ENCODE measurements at regions not wholly inside any gene's neighbourhood (a gene's known extent, or its start where the extent isn't known, plus 50 kb on each side); places are given as distances from the start of the nearest gene placed in this dataset.
A peak's percentile ranks its signal among the peaks of the same experiment; 100 is the strongest.

GRCh38 chr9:99326112-99326916 is 104.2 kb downstream of the SEC61B start:
- FAIRE-seq (no peak), DNase-seq (ENCODE audit: insufficient read length, low spot score) (no peak)
- TF ChIP-seq PAX5 (IDR thresholded peaks at IDR 0.05; ENCODE audit: insufficient read depth, low read length, severe bottlenecking) (no peak), POU2F2 (IDR thresholded peaks at IDR 0.05; ENCODE audit: low read depth, low read length) (no peak), SPI1 (IDR thresholded peaks at IDR 0.05; ENCODE audit: low read depth, low read length) (no peak), POLR2A (IDR thresholded peaks at IDR 0.05; ENCODE audit: low read depth, low read length) (no peak), POLR2AphosphoS5 (IDR thresholded peaks at IDR 0.05; ENCODE audit: low read depth, low read length) (no peak), TAF1 (IDR thresholded peaks at IDR 0.05; ENCODE audit: low read depth, low read length) (no peak)

GRCh38 chr9:99326917-99327189 is 104.8 kb downstream of the SEC61B start:
- no peak for FAIRE-seq
- no peak for DNase-seq (ENCODE audit: insufficient read length, low spot score)
- no peak for TF ChIP-seq POLR2A (IDR thresholded peaks at IDR 0.05; ENCODE audit: low read depth, low read length)
- no peak for TF ChIP-seq PAX5 (IDR thresholded peaks at IDR 0.05; ENCODE audit: insufficient read depth, low read length, severe bottlenecking)
- no peak for TF ChIP-seq TAF1 (IDR thresholded peaks at IDR 0.05; ENCODE audit: low read depth, low read length)
- no peak for TF ChIP-seq POLR2AphosphoS5 (IDR thresholded peaks at IDR 0.05; ENCODE audit: low read depth, low read length)
- TF ChIP-seq SPI1 (IDR thresholded peaks at IDR 0.05; ENCODE audit: low read depth, low read length), result no peak
- TF ChIP-seq POU2F2 (IDR thresholded peaks at IDR 0.05; ENCODE audit: low read depth, low read length), result no peak

DNA sequence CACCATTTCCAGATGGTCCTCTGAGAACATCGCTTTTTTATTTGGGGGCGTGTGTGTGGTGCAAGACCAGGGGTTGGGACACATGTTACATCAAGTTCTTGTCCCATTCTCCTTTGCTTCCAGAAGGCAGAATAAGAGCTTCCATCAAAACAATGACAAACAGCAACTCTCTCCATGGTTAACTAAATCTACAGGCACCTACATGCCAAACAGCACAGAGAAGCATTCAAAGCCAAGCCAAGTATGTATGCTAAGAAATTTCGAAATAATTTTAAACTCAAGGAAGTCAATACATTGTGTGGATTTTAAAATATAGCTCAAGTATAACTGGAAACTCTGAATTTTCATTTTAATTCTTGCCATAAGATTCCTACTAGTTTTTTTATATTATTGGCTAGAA is 105.6 kb downstream of the SEC61B start:
- DNase-seq (ENCODE audit: insufficient read length, low spot score), result no peak
- no peak for TF ChIP-seq SPI1 (IDR thresholded peaks at IDR 0.05; ENCODE audit: low read depth, low read length)
- no peak for TF ChIP-seq POU2F2 (IDR thresholded peaks at IDR 0.05; ENCODE audit: low read depth, low read length)
- no peak for TF ChIP-seq PAX5 (IDR thresholded peaks at IDR 0.05; ENCODE audit: insufficient read depth, low read length, severe bottlenecking)
- TF ChIP-seq POLR2A (IDR thresholded peaks at IDR 0.05; ENCODE audit: low read depth, low read length), result no peak
- TF ChIP-seq POLR2AphosphoS5 (IDR thresholded peaks at IDR 0.05; ENCODE audit: low read depth, low read length), result no peak
- no peak for TF ChIP-seq TAF1 (IDR thresholded peaks at IDR 0.05; ENCODE audit: low read depth, low read length)
- FAIRE-seq, result peak; percentile 48

- DNase-seq (ENCODE audit: insufficient read length, low spot score), result no peak
- no peak for FAIRE-seq
- TF ChIP-seq SPI1 (IDR thresholded peaks at IDR 0.05; ENCODE audit: low read depth, low read length) (no peak), TAF1 (IDR thresholded peaks at IDR 0.05; ENCODE audit: low read depth, low read length) (no peak), PAX5 (IDR thresholded peaks at IDR 0.05; ENCODE audit: insufficient read depth, low read length, severe bottlenecking) (no peak), POLR2AphosphoS5 (IDR thresholded peaks at IDR 0.05; ENCODE audit: low read depth, low read length) (no peak), POU2F2 (IDR thresholded peaks at IDR 0.05; ENCODE audit: low read depth, low read length) (no peak), POLR2A (IDR thresholded peaks at IDR 0.05; ENCODE audit: low read depth, low read length) (no peak)
Measured at GRCh38 chr9:99335280-99335679, 113.2 kb downstream of the SEC61B start.

DNA sequence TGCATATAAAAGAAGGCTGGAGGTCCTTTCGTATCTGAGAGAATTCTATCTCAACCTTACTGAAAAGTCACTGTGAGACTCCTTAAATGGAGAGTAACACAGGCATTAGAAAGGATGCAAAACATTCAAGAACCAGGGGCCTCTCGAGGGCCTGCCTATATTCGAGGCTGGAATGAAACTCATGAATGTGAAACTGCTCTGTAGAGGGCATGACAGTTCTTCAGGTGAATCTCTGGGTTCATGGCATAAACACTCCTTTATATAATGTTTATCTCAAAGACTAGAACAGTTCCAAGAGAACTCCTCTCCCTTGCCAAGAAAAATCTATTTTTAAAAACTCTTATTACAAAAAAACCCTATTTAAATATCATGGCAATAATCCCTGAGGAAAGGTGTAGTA is 113.9 kb downstream of the SEC61B start:
- no peak for TF ChIP-seq TAF1 (IDR thresholded peaks at IDR 0.05; ENCODE audit: low read depth, low read length)
- no peak for TF ChIP-seq POLR2A (IDR thresholded peaks at IDR 0.05; ENCODE audit: low read depth, low read length)
- no peak for TF ChIP-seq POU2F2 (IDR thresholded peaks at IDR 0.05; ENCODE audit: low read depth, low read length)
- no peak for TF ChIP-seq SPI1 (IDR thresholded peaks at IDR 0.05; ENCODE audit: low read depth, low read length)
- TF ChIP-seq PAX5 (IDR thresholded peaks at IDR 0.05; ENCODE audit: insufficient read depth, low read length, severe bottlenecking), result no peak
- no peak for TF ChIP-seq POLR2AphosphoS5 (IDR thresholded peaks at IDR 0.05; ENCODE audit: low read depth, low read length)
- FAIRE-seq, result no peak

GRCh38 chr9:99336531-99336930 is 114.4 kb downstream of the SEC61B start:
- no peak for FAIRE-seq

More for the DNA sequence above, 113.9 kb downstream of the SEC61B start:
- no peak for DNase-seq (ENCODE audit: insufficient read length, low spot score)

DNA sequence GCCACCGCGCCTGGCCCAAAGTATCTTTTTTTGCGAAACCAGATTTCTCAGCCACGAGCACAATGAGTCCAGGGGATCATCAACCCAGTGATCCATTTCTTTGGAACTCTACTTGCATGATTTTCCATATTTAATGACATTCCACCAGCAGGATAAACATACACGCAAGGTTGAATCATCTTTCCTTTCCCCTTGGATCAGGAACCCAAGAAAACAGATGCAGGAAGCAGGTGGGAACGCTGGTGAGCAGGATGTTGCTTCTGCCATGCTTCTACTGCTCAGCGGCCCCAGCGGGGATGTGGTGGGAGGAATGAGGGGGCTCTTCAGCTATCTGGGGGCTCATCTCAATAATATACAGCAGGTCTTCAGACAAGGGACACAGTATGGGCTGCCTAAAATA is 118.2 kb downstream of the SEC61B start:
- TF ChIP-seq POU2F2 (IDR thresholded peaks at IDR 0.05; ENCODE audit: low read depth, low read length), result no peak
- no peak for TF ChIP-seq TAF1 (IDR thresholded peaks at IDR 0.05; ENCODE audit: low read depth, low read length)
- no peak for TF ChIP-seq POLR2AphosphoS5 (IDR thresholded peaks at IDR 0.05; ENCODE audit: low read depth, low read length)
- no peak for TF ChIP-seq POLR2A (IDR thresholded peaks at IDR 0.05; ENCODE audit: low read depth, low read length)
- no peak for TF ChIP-seq PAX5 (IDR thresholded peaks at IDR 0.05; ENCODE audit: insufficient read depth, low read length, severe bottlenecking)
- no peak for TF ChIP-seq SPI1 (IDR thresholded peaks at IDR 0.05; ENCODE audit: low read depth, low read length)
- FAIRE-seq, result no peak
- no peak for DNase-seq (ENCODE audit: insufficient read length, low spot score)

More at GRCh38 chr9:99336531-99336930, 114.4 kb downstream of the SEC61B start:
- TF ChIP-seq POLR2AphosphoS5 (IDR thresholded peaks at IDR 0.05; ENCODE audit: low read depth, low read length) (no peak), TAF1 (IDR thresholded peaks at IDR 0.05; ENCODE audit: low read depth, low read length) (no peak), SPI1 (IDR thresholded peaks at IDR 0.05; ENCODE audit: low read depth, low read length) (no peak), PAX5 (IDR thresholded peaks at IDR 0.05; ENCODE audit: insufficient read depth, low read length, severe bottlenecking) (no peak), POLR2A (IDR thresholded peaks at IDR 0.05; ENCODE audit: low read depth, low read length) (no peak), POU2F2 (IDR thresholded peaks at IDR 0.05; ENCODE audit: low read depth, low read length) (no peak)
- DNase-seq (ENCODE audit: insufficient read length, low spot score), result no peak

- TF ChIP-seq SPI1 (IDR thresholded peaks at IDR 0.05; ENCODE audit: low read depth, low read length), result no peak
- TF ChIP-seq TAF1 (IDR thresholded peaks at IDR 0.05; ENCODE audit: low read depth, low read length), result no peak
- no peak for TF ChIP-seq POLR2AphosphoS5 (IDR thresholded peaks at IDR 0.05; ENCODE audit: low read depth, low read length)
- FAIRE-seq (no peak), DNase-seq (ENCODE audit: insufficient read length, low spot score) (no peak)
Measured at GRCh38 chr9:99341686-99342085, 119.6 kb downstream of the SEC61B start.

DNA sequence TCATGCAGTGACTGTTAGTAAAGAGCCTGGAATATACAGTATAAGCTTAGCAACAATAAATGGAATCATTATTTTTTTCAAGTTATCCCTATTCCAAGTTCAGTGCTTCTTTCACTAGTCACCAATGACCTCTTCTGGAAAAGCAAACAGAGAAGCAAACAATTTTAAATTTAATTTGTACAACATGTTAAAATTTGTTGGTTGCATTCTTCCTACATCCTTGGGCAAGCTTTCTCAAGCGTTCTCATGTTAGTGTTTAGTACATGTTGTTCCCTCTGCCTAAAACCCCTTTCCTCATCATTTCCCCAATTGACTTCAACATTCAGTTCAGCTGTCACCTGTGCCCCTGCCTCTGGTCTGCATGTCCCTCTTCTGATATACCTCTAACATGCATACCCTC is 123.4 kb downstream of the SEC61B start:
- no peak for TF ChIP-seq PAX5 (IDR thresholded peaks at IDR 0.05; ENCODE audit: insufficient read depth, low read length, severe bottlenecking)
- no peak for TF ChIP-seq POLR2AphosphoS5 (IDR thresholded peaks at IDR 0.05; ENCODE audit: low read depth, low read length)
- no peak for TF ChIP-seq SPI1 (IDR thresholded peaks at IDR 0.05; ENCODE audit: low read depth, low read length)
- no peak for TF ChIP-seq TAF1 (IDR thresholded peaks at IDR 0.05; ENCODE audit: low read depth, low read length)
- FAIRE-seq (no peak), DNase-seq (ENCODE audit: insufficient read length, low spot score) (no peak)

- DNase-seq (ENCODE audit: insufficient read length, low spot score), result no peak
- FAIRE-seq, result no peak
- TF ChIP-seq POLR2AphosphoS5 (IDR thresholded peaks at IDR 0.05; ENCODE audit: low read depth, low read length), result no peak
- TF ChIP-seq SPI1 (IDR thresholded peaks at IDR 0.05; ENCODE audit: low read depth, low read length), result no peak
- no peak for TF ChIP-seq PAX5 (IDR thresholded peaks at IDR 0.05; ENCODE audit: insufficient read depth, low read length, severe bottlenecking)
- no peak for TF ChIP-seq POLR2A (IDR thresholded peaks at IDR 0.05; ENCODE audit: low read depth, low read length)
- TF ChIP-seq TAF1 (IDR thresholded peaks at IDR 0.05; ENCODE audit: low read depth, low read length), result no peak
- TF ChIP-seq POU2F2 (IDR thresholded peaks at IDR 0.05; ENCODE audit: low read depth, low read length), result no peak
Measured at GRCh38 chr9:99345942-99346341, 123.9 kb downstream of the SEC61B start.

Measured in GM12891 (cell line).